A673 (cell line): ENCODE measurements at regions not wholly inside any gene's neighbourhood (a gene's known extent, or its start where the extent isn't known, plus 50 kb on each side); places are given as distances from the start of the nearest gene placed in this dataset.

Source experiments
- BruUV-seq: library from RNA; stranded (reverse); fragments of 400-500 nt; replicated peaks from 2 replicates; lab custom pipeline; 2021; lab: Mats Ljungman, UMichigan
- CTCF ChIA-PET: fragments of 300-600 bp; sonication (Branson Sonifier 250); formaldehyde crosslinking; loops from one replicate; lab custom pipeline; 2022; ENCODE audit warnings: antibody characterized with exemption; lab: Charles Lee
- POLR2A ChIA-PET: fragments of 300-600 bp; sonication (Branson Sonifier 250); formaldehyde crosslinking; loops from one replicate; lab custom pipeline; 2022; ENCODE audit warnings: antibody characterized with exemption; ENCODE audit not compliant: low non-redundant PET; lab: Charles Lee
- DNase-seq: peaks from one replicate; pipeline ENCODE4 v3.0.0-alpha.2; 2015; ENCODE audit warnings: low spot score
- H3K27ac ChIP-seq: fragments of 200-600 bp; sonication (generic); 2 replicates; pipeline ENCODE4 v1.5.1; 2016; ENCODE audit warnings: mixed run types, low read depth, mild to moderate bottlenecking, mixed read lengths, antibody characterized with exemption, low read length; ENCODE audit not compliant: poor library complexity, severe bottlenecking
- H3K27me3 ChIP-seq: fragments of 200-600 bp; sonication (generic); replicated peaks from 2 replicates; pipeline ENCODE4 v1.6.1; 2017; ENCODE audit warnings: mixed run types, low read depth, mild to moderate bottlenecking, mixed read lengths, antibody characterized with exemption, low read length; ENCODE audit not compliant: insufficient read depth, poor library complexity
- H3K36me3 ChIP-seq: fragments of 200-600 bp; sonication (generic); 2 replicates; pipeline ENCODE4 v1.6.1; 2016; ENCODE audit warnings: mixed run types, mild to moderate bottlenecking, mixed read lengths, antibody characterized with exemption, low read length; ENCODE audit not compliant: insufficient read depth, poor library complexity, severe bottlenecking
- H3K4me1 ChIP-seq: fragments of 200-600 bp; sonication (generic); 2 replicates; pipeline ENCODE4 v1.6.1; 2017; ENCODE audit warnings: mixed run types, mild to moderate bottlenecking, mixed read lengths, antibody characterized with exemption, low read length; ENCODE audit not compliant: insufficient read depth, poor library complexity, severe bottlenecking
- H3K4me3 ChIP-seq: fragments of 200-600 bp; sonication (generic); 2 replicates; pipeline ENCODE4 v1.5.1; 2016; ENCODE audit warnings: low read depth, mixed run types, mild to moderate bottlenecking, mixed read lengths, low read length; ENCODE audit not compliant: poor library complexity, severe bottlenecking
- H3K9me3 ChIP-seq: fragments of 200-600 bp; sonication (generic); 2 replicates; pipeline ENCODE4 v1.6.1; 2016; ENCODE audit warnings: mixed run types, low read depth, mild to moderate bottlenecking, mixed read lengths, antibody characterized with exemption, low read length; ENCODE audit not compliant: poor library complexity, severe bottlenecking
- EZH2 ChIP-seq: fragments of 200-600 bp; sonication (generic); IDR thresholded peaks from 2 replicates; pipeline ENCODE4 v1.6.1; 2017; ENCODE audit warnings: borderline replicate concordance, low read depth, mild to moderate bottlenecking, mixed read lengths, antibody characterized with exemption, low read length; ENCODE audit not compliant: poor library complexity, severe bottlenecking
- intact Hi-C: fragments of 100-400 bp; cut with micrococcal nuclease; formaldehyde crosslinking; loops from one replicate; pipeline ENCODE4 v1.10.0; 2022; ENCODE audit not compliant: unreplicated experiment
- TF ChIP-seq, protein P1 (sequence below): fragments of 300-800, 200-600 bp; sonication (generic); conservative IDR thresholded peaks from 2 replicates; pipeline ENCODE4 v1.5.1; 2017; ENCODE audit warnings: low read depth, mild to moderate bottlenecking, antibody characterized with exemption, low read length, moderate library complexity, mixed read lengths

DNA sequence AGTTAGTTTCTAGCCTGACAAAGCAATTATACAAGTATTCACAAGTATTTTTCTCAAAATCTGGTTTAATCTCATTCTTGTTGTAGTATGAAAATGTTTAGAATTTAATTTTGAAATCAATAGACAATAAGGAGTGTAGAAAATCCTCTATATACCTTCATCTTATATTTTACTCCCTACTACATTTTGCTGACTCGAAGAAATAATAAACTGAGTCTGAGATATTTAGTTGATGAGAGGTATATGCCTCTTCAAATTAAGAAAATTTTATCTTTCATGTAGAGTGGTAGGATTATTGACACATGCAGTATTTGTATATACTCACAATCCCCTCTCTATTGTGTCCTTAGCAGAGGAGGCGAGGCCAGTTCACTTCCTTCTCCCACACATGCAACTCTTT is 477.7 kb downstream of the MAN2A1 start:
- no peaks in the 10 kb centered on the region for H3K36me3 ChIP-seq
- no peak overlapping the region for H3K27ac ChIP-seq
- DNase-seq: no peak
- TF ChIP-seq, protein P1, sequence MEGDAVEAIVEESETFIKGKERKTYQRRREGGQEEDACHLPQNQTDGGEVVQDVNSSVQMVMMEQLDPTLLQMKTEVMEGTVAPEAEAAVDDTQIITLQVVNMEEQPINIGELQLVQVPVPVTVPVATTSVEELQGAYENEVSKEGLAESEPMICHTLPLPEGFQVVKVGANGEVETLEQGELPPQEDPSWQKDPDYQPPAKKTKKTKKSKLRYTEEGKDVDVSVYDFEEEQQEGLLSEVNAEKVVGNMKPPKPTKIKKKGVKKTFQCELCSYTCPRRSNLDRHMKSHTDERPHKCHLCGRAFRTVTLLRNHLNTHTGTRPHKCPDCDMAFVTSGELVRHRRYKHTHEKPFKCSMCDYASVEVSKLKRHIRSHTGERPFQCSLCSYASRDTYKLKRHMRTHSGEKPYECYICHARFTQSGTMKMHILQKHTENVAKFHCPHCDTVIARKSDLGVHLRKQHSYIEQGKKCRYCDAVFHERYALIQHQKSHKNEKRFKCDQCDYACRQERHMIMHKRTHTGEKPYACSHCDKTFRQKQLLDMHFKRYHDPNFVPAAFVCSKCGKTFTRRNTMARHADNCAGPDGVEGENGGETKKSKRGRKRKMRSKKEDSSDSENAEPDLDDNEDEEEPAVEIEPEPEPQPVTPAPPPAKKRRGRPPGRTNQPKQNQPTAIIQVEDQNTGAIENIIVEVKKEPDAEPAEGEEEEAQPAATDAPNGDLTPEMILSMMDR: no peak
- TF ChIP-seq EZH2: no peak
- CTCF ChIA-PET: no interaction called here
- POLR2A ChIA-PET: no interaction called here
- intact Hi-C loops: no loop called here
- no peaks in the 10 kb centered on the region for H3K9me3 ChIP-seq
- no TSS peak for BruUV-seq
- no peak overlapping the region for H3K4me3 ChIP-seq
- no peaks in the 10 kb centered on the region for H3K4me1 ChIP-seq
- no peaks in the 10 kb centered on the region for H3K27me3 ChIP-seq

DNA sequence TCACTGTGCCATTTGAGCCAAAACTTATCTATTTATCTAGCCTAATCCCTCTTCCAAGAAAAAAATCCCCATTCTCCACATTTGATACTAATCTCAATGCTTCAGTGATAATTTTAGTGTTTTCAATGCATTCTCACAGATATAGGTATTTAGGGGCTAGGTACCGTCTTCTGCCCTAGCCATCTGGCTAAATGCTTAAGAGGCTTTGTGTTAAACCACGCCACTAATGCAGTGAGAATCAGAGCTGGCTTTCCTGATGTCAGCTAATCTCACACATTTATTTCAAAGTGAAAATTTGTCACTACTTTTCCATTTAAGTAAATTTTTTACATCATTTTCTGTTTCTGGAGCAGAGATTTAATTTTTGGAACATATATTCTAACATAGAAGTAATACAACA is 479.7 kb downstream of the MAN2A1 start:
- POLR2A ChIA-PET: no interaction called here
- intact Hi-C loops: no loop called here
- Histone ChIP-seq H3K4me3 (no peak overlapping the region), H3K27me3 (no peaks in the 10 kb centered on the region), H3K36me3 (no peaks in the 10 kb centered on the region), H3K9me3 (no peaks in the 10 kb centered on the region), H3K4me1 (no peaks in the 10 kb centered on the region), H3K27ac (no peak overlapping the region)
- BruUV-seq: no TSS peak
- CTCF ChIA-PET: no interaction called here
- no peak for DNase-seq
- no peak for TF ChIP-seq EZH2
- TF ChIP-seq, protein P1: no peak

DNA sequence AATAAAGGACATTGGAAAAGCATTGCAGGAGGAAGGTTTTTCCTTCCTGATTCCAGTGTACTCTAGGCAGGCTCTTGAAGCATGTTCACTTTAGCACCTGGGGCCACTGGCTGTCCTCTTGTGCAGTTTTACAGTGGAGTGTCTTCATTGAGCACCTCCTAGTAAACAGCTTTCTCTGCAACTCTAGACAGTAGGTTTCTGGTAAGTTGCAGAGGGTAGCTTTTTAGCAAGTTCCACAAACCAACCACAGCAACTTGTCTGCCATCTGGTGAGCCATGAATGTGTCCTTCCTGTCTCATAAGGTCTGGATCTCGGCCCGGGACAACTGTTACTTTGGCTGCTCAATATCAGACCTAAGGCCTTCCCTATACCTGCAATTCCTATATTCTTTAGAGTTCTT is 488.0 kb downstream of the MAN2A1 start:
- DNase-seq: no peak
- TF ChIP-seq EZH2: no peak
- TF ChIP-seq, protein P1: no peak
- CTCF ChIA-PET: no interaction called here
- BruUV-seq: no TSS peak
- Histone ChIP-seq H3K27me3 (no peaks in the 10 kb centered on the region), H3K4me3 (no peak overlapping the region), H3K27ac (no peak overlapping the region), H3K4me1 (peaks cover 5% of the 10 kb centered on the region), H3K9me3 (no peaks in the 10 kb centered on the region), H3K36me3 (no peaks in the 10 kb centered on the region)
- POLR2A ChIA-PET: no interaction called here
- intact Hi-C loops: no loop called here
